ENCODE measurements at regions not wholly inside any gene's neighbourhood (a gene's known extent, or its start where the extent isn't known, plus 50 kb on each side); places are given as distances from the start of the nearest gene placed in this dataset.

DNA sequence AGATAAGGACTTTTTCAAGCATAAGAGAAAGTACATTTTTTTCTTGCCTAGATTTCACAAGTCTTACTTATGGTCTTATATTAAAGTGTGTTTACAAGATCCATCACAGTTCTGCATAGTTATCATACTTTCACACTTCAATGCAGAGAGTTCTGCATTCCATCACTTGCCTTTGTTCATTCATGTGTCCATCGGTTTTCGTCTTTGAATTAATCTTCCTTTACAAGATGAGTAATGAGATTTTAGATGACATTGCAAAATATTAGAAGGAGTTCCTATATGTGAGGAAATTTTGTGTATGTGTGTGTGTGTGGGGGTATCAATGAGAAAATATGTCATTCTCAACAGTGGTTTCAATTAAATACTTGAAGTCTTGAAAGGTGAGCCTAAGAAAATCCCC, 98.1 kb upstream of the GUCY1A2 start:
- Histone ChIP-seq H3K27me3 (ENCODE audit: insufficient read depth, low read depth) (no peaks in the 10 kb centered on the region), H2AFZ (no peak overlapping the region), H3K4me2 (no peak overlapping the region), H3K9me2 (ENCODE audit: insufficient read depth) (no peaks in the 10 kb centered on the region), H3K36me3 (ENCODE audit: low read depth) (no peaks in the 10 kb centered on the region), H3K27ac (no peak overlapping the region), H3K79me2 (ENCODE audit: low read depth) (no peaks in the 10 kb centered on the region), H3F3A (ENCODE audit: insufficient read depth, low read depth) (no peaks in the 10 kb centered on the region), H3K9me3 (ENCODE audit: insufficient read depth, low read depth) (no peaks in the 10 kb centered on the region), H3K4me3 (no peak overlapping the region), H4K20me1 (ENCODE audit: insufficient read depth) (no peaks in the 10 kb centered on the region), H3K4me1 (replicated peaks; ENCODE audit: insufficient read depth) (no peaks in the 10 kb centered on the region)
- ChIA-PET POLR2A (ENCODE audit: unreplicated experiment) (no interaction called here), CTCF (no interaction called here)
- no TSS peak for BruUV-seq (replicated peaks)
- intact Hi-C loops (cut with micrococcal nuclease; ENCODE audit: unreplicated experiment): no loop called here
- peak in 1 of 2 experiments; percentile 70 for DNase-seq
- no peak for TF ChIP-seq EZH2 (IDR thresholded peaks at IDR 0.05; ENCODE audit: low read depth)
- TF ChIP-seq, protein P1, sequence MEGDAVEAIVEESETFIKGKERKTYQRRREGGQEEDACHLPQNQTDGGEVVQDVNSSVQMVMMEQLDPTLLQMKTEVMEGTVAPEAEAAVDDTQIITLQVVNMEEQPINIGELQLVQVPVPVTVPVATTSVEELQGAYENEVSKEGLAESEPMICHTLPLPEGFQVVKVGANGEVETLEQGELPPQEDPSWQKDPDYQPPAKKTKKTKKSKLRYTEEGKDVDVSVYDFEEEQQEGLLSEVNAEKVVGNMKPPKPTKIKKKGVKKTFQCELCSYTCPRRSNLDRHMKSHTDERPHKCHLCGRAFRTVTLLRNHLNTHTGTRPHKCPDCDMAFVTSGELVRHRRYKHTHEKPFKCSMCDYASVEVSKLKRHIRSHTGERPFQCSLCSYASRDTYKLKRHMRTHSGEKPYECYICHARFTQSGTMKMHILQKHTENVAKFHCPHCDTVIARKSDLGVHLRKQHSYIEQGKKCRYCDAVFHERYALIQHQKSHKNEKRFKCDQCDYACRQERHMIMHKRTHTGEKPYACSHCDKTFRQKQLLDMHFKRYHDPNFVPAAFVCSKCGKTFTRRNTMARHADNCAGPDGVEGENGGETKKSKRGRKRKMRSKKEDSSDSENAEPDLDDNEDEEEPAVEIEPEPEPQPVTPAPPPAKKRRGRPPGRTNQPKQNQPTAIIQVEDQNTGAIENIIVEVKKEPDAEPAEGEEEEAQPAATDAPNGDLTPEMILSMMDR (conservative IDR thresholded peaks at IDR 0.05): no peak

DNA sequence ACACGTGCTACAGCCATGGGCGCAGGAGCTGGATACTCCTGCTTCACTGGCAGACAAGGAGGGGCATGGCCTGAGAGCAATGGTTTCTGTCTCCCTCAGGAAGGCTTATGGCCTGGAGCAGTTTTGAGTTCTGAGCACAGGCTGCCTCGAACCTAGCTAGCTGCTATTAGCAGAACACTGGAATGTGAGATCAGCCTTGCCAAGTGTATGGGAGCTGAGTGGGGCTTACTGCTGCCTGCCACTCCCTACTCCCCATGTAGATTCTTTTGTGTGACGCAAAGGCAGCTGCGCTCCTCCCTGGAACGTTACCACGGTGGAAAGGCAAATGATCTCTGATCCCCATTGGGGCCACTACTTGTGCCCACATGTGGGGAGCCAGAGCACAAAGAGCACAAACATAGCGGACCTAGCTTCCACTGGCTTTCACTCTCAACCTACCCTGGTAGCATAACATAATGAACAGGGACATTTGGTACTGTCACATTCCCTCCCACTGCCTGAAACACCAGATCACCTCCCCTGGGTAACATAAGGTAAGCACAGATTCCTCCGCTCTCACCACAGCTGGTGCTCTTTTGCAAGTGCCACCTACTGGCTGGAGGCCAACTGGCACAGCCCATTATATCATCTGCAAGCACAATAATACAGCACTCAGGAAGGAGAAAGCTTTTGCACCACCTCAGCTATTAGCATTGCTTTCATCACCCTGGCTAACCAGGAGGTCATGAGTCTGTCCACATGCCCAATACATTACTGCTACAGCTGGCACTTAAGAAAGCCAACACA, 84.6 kb upstream of the GUCY1A2 start:
- BruUV-seq (replicated peaks): no TSS peak
- Histone ChIP-seq H3K27ac (no peak overlapping the region), H3K36me3 (ENCODE audit: low read depth) (no peaks in the 10 kb centered on the region), H3K9me2 (ENCODE audit: insufficient read depth) (peaks cover 3% of the 10 kb centered on the region; the same call in 1 of the 2 replicates), H3K4me3 (no peak overlapping the region), H3K79me2 (ENCODE audit: low read depth) (no peaks in the 10 kb centered on the region), H3K4me2 (no peak overlapping the region), H3K9me3 (ENCODE audit: insufficient read depth, low read depth) (no peaks in the 10 kb centered on the region), H2AFZ (no peak overlapping the region), H3K4me1 (replicated peaks; ENCODE audit: insufficient read depth) (no peaks in the 10 kb centered on the region), H3F3A (ENCODE audit: insufficient read depth, low read depth) (no peaks in the 10 kb centered on the region), H3K27me3 (ENCODE audit: insufficient read depth, low read depth) (no peaks in the 10 kb centered on the region), H4K20me1 (ENCODE audit: insufficient read depth) (no peaks in the 10 kb centered on the region)
- DNase-seq: no peak
- POLR2A ChIA-PET (ENCODE audit: unreplicated experiment): no interaction called here
- intact Hi-C loops (cut with micrococcal nuclease; ENCODE audit: unreplicated experiment): no loop called here
- CTCF ChIA-PET: interaction anchor here (0.6 kb wide), 1 partner anchor 659 kb away, joined by 4 read pairs; no protein-coding TSS in a partner anchor
- TF ChIP-seq, protein P1 (conservative IDR thresholded peaks at IDR 0.05): no peak
- no peak for TF ChIP-seq EZH2 (IDR thresholded peaks at IDR 0.05; ENCODE audit: low read depth)

DNA sequence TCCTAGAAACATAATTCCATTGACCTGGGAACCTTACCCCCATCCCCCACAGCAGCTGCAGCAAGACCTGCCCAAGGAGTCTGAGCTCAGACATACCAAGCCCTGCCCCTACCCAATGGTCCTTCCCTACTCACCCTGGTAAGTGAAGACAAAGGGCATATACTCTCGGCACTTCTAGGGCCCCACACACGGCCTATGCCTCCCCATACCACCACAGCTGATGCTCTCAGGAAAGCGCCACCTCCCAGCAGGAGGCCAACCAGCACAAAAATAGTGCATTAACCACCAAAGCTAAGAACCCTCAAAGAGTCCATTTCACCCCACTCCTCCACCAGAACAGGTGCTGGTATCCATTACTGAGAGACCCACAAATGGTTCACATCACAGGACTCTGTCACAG, 74.4 kb upstream of the GUCY1A2 start:
- CTCF ChIA-PET: no interaction called here
- Histone ChIP-seq H2AFZ (no peak overlapping the region), H3K27ac (no peak overlapping the region), H3K27me3 (ENCODE audit: insufficient read depth, low read depth) (no peaks in the 10 kb centered on the region), H4K20me1 (ENCODE audit: insufficient read depth) (no peaks in the 10 kb centered on the region), H3F3A (ENCODE audit: insufficient read depth, low read depth) (no peaks in the 10 kb centered on the region), H3K79me2 (ENCODE audit: low read depth) (no peaks in the 10 kb centered on the region), H3K9me3 (ENCODE audit: insufficient read depth, low read depth) (no peaks in the 10 kb centered on the region), H3K4me3 (no peak overlapping the region), H3K36me3 (ENCODE audit: low read depth) (no peaks in the 10 kb centered on the region), H3K4me2 (no peak overlapping the region), H3K9me2 (ENCODE audit: insufficient read depth) (no peaks in the 10 kb centered on the region; the same call in 1 of the 2 replicates), H3K4me1 (replicated peaks; ENCODE audit: insufficient read depth) (no peaks in the 10 kb centered on the region)
- POLR2A ChIA-PET (ENCODE audit: unreplicated experiment): no interaction called here
- BruUV-seq (replicated peaks): no TSS peak
- intact Hi-C loops (cut with micrococcal nuclease; ENCODE audit: unreplicated experiment): no loop called here
- DNase-seq: no peak
- TF ChIP-seq EZH2 (IDR thresholded peaks at IDR 0.05; ENCODE audit: low read depth): no peak
- TF ChIP-seq, protein P1 (conservative IDR thresholded peaks at IDR 0.05): no peak
